Chondrocyte (in vitro differentiated cells): ENCODE measurements at regions not wholly inside any gene's neighbourhood (a gene's known extent, or its start where the extent isn't known, plus 50 kb on each side); places are given as distances from the start of the nearest gene placed in this dataset.
A peak's percentile ranks its signal among the peaks of the same experiment; 100 is the strongest.
"Not testable (repeated sequence)": the region's sequence is repeated elsewhere in the genome, so short reads cannot be mapped to it uniquely, and the experiment has no call there.

Experiments
- DNase-seq: peaks from one replicate; pipeline ENCODE4 v3.0.0; 2021; ENCODE audit warnings: mixed read lengths, low spot score
- H3K27ac Mint-ChIP-seq: one replicate; pipeline ENCODE4 v1.8.0; 2021; ENCODE audit warnings: mild to moderate bottlenecking, moderate library complexity, mixed read lengths; ENCODE audit not compliant: unreplicated experiment
- H3K27me3 Mint-ChIP-seq: 2 replicates; pipeline ENCODE4 v1.8.0; 2021; ENCODE audit warnings: low read depth, mixed read lengths
- H3K36me3 Mint-ChIP-seq: 2 replicates; pipeline ENCODE4 v1.8.0; 2021; ENCODE audit warnings: low read depth, mixed read lengths
- H3K4me1 Mint-ChIP-seq: 2 replicates; pipeline ENCODE4 v1.8.0; 2021; ENCODE audit warnings: low read depth, mild to moderate bottlenecking, mixed read lengths
- H3K4me3 Mint-ChIP-seq: one replicate; pipeline ENCODE4 v1.8.0; 2021; ENCODE audit warnings: mild to moderate bottlenecking, moderate library complexity, mixed read lengths; ENCODE audit not compliant: unreplicated experiment
- H3K9me3 Mint-ChIP-seq: 2 replicates; pipeline ENCODE4 v1.8.0; 2021; ENCODE audit warnings: low read depth, mixed read lengths
- TF ChIP-seq, protein P1 (sequence below): fragments of 200-600 bp; sonication (generic); IDR thresholded peaks from 2 replicates; pipeline ENCODE4 v1.5.0; 2021; ENCODE audit warnings: antibody characterized with exemption, mild to moderate bottlenecking, moderate library complexity

GRCh38 chr15:26043018-26043417, 179.9 kb upstream of the ATP10A start:
- H3K9me3 Mint-ChIP-seq: peaks cover 11% of the 10 kb centered on the region
- TF ChIP-seq, protein P1, sequence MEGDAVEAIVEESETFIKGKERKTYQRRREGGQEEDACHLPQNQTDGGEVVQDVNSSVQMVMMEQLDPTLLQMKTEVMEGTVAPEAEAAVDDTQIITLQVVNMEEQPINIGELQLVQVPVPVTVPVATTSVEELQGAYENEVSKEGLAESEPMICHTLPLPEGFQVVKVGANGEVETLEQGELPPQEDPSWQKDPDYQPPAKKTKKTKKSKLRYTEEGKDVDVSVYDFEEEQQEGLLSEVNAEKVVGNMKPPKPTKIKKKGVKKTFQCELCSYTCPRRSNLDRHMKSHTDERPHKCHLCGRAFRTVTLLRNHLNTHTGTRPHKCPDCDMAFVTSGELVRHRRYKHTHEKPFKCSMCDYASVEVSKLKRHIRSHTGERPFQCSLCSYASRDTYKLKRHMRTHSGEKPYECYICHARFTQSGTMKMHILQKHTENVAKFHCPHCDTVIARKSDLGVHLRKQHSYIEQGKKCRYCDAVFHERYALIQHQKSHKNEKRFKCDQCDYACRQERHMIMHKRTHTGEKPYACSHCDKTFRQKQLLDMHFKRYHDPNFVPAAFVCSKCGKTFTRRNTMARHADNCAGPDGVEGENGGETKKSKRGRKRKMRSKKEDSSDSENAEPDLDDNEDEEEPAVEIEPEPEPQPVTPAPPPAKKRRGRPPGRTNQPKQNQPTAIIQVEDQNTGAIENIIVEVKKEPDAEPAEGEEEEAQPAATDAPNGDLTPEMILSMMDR: no peak
- peaks cover 36% of the 10 kb centered on the region for H3K27me3 Mint-ChIP-seq
- no peak for DNase-seq
- no peak overlapping the region for H3K27ac Mint-ChIP-seq
- peaks cover 3% of the 10 kb centered on the region for H3K36me3 Mint-ChIP-seq
- H3K4me1 Mint-ChIP-seq: no peaks in the 10 kb centered on the region
- H3K4me3 Mint-ChIP-seq: no peak overlapping the region

DNA sequence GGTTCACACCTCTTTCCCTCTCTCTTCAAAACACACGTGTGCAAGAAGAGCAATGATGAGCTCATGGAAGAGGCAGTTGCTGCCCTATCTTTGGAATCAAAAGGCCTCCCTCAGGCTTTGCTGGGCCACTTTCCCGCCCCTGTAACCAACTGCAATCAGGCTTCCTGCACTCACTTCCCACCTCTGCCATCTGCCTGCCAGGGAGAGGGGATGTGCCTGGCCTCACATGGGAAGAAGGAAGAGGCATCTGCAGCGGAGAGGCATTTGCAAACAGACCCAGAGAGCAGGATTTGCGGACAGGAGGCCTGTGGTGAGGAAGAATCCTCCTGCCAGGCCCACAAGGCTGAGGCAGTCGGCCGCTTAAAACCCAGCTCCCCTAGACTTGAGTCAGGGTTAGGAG, 175.6 kb upstream of the ATP10A start:
- TF ChIP-seq, protein P1: no peak
- Mint-ChIP-seq H3K4me3 (no peak overlapping the region), H3K36me3 (peaks cover 3% of the 10 kb centered on the region), H3K9me3 (peaks cover 11% of the 10 kb centered on the region), H3K4me1 (peaks cover 4% of the 10 kb centered on the region), H3K27me3 (peaks cover 24% of the 10 kb centered on the region), H3K27ac (no peak overlapping the region)
- no peak for DNase-seq

GRCh38 chr15:26037369-26037768, 174.2 kb upstream of the ATP10A start:
- Mint-ChIP-seq H3K4me1 (peaks cover 4% of the 10 kb centered on the region), H3K27me3 (peaks cover 15% of the 10 kb centered on the region), H3K9me3 (peaks cover 11% of the 10 kb centered on the region), H3K36me3 (peaks cover 3% of the 10 kb centered on the region), H3K4me3 (no peak overlapping the region), H3K27ac (no peak overlapping the region)
- TF ChIP-seq, protein P1: peak; percentile 70
- no peak for DNase-seq

GRCh38 chr15:26033493-26033892, 170.4 kb upstream of the ATP10A start:
- TF ChIP-seq, protein P1: no peak

GRCh38 chr15:26032162-26032846, 169.2 kb upstream of the ATP10A start:
- H3K9me3 Mint-ChIP-seq: no peaks in the 10 kb centered on the region
- H3K27me3 Mint-ChIP-seq: peaks cover 1% of the 10 kb centered on the region
- no peak overlapping the region for H3K27ac Mint-ChIP-seq
- H3K4me3 Mint-ChIP-seq: no peak overlapping the region
- TF ChIP-seq, protein P1: no peak
- H3K36me3 Mint-ChIP-seq: no peaks in the 10 kb centered on the region
- no peak for DNase-seq
- H3K4me1 Mint-ChIP-seq: peaks cover 26% of the 10 kb centered on the region

More at GRCh38 chr15:26033493-26033892, 170.4 kb upstream of the ATP10A start:
- H3K27me3 Mint-ChIP-seq: peaks cover 3% of the 10 kb centered on the region
- no peak overlapping the region for H3K4me3 Mint-ChIP-seq
- no peaks in the 10 kb centered on the region for H3K9me3 Mint-ChIP-seq
- DNase-seq: no peak
- no peak overlapping the region for H3K27ac Mint-ChIP-seq
- no peaks in the 10 kb centered on the region for H3K36me3 Mint-ChIP-seq
- H3K4me1 Mint-ChIP-seq: peaks cover 21% of the 10 kb centered on the region

DNA sequence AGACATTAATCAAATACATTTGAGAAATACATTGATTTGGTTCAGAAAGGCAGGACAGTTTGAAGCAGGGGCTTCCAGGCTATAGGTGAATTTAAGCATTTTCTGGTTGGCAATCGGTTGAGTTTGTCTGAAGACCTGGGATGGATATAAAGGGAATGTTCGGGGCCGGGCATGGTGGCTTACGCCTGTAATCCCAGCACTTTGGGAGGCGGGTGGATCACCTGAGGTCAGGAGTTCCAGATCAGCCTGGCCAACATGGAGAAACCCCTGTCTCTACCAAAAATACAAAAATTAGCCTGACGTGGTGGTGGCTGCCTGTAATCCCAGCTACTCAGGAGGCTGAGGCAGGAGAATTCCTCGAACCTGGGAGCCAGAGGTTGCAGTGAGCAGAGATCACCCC, 166.5 kb upstream of the ATP10A start:
- H3K4me3 Mint-ChIP-seq, H3K9me3 Mint-ChIP-seq, DNase-seq, H3K27me3 Mint-ChIP-seq, H3K27ac Mint-ChIP-seq, H3K36me3 Mint-ChIP-seq: not testable (repeated sequence)
- H3K4me1 Mint-ChIP-seq: peaks cover 25% of the 10 kb centered on the region
